BLaER1 treated with 17β-estradiol and CSF1 and Interleukin-3, amounts not matched to agents 10 nM and 100 nM (cell line): ENCODE measurements at regions not wholly inside any gene's neighbourhood (a gene's known extent, or its start where the extent isn't known, plus 50 kb on each side); places are given as distances from the start of the nearest gene placed in this dataset.

Experiments
- H3K27ac ChIP-seq, 11 experiments: shearing (Covaris generic); formaldehyde crosslinking; 2 replicates each; pipeline ENCODE4 v1.8.1; 2022
- H3K27me3 ChIP-seq, 11 experiments: shearing (Covaris generic); formaldehyde crosslinking; 2 replicates each; pipeline ENCODE4 v1.8.1; 2022
- H3K36me3 ChIP-seq, 11 experiments: shearing (Covaris generic); formaldehyde crosslinking; 2 replicates each; pipeline ENCODE4 v1.8.1; 2022
- H3K4me1 ChIP-seq, 10 experiments: shearing (Covaris generic); formaldehyde crosslinking; 2 replicates each; pipeline ENCODE4 v1.8.1; 2022
- H3K4me2 ChIP-seq, 11 experiments: shearing (Covaris generic); formaldehyde crosslinking; 2 replicates each; pipeline ENCODE4 v1.8.1; 2022
- H3K4me3 ChIP-seq, 10 experiments: shearing (Covaris generic); formaldehyde crosslinking; 2 replicates each; pipeline ENCODE4 v1.8.1; 2022
- H3K9ac ChIP-seq, 11 experiments: shearing (Covaris generic); formaldehyde crosslinking; 2 replicates each; pipeline ENCODE4 v1.8.1; 2022
- H3K9me3 ChIP-seq, 11 experiments: shearing (Covaris generic); formaldehyde crosslinking; replicated peaks in 1 of 11; 2 replicates each; pipeline ENCODE4 v1.8.1; 2022
- H4K20me1 ChIP-seq, 11 experiments: shearing (Covaris generic); formaldehyde crosslinking; 2 replicates each; pipeline ENCODE4 v1.8.1; 2022
- Cebpa-rat ChIP-seq, 11 experiments: shearing (Covaris generic); IDR thresholded peaks; 2 replicates each; pipeline ENCODE4 v1.8.1; 2022

DNA sequence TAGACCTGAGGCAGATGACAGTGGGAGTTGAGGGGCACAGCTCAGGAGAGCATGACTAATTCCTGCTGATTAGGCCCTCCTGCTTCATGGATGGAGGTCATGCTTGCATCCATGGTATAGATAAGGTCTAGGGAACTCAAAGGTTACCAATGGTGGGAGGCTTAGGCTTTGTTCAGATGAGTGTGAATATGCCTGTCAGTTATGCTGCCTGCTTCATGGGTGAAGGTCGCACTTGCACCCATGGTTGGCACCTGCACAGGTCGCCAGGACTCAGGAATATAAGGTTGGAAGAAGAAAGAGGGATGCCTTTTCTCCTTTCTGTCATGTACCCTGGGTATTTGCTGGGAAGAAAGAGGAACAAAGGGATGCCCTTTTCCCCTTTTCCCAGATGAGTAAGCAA, 53.4 kb upstream of the GJB6 start:
- Histone ChIP-seq H3K9me3 (peaks cover 54 to 79% (median 64%) of the 10 kb centered on the region in 11 experiments), H3K4me2 (no peak overlapping the region), H3K9ac (no peak overlapping the region), H3K27ac (no peak overlapping the region), H3K4me1 (no peaks in the 10 kb centered on the region), H3K27me3 (no peaks in the 10 kb centered on the region), H3K4me3 (no peak overlapping the region; a peak in 1 of 20 replicates), H4K20me1 (no peaks in the 10 kb centered on the region), H3K36me3 (peaks cover 0 to 12% (median 0%) of the 10 kb centered on the region in 11 experiments; a peak in 5 of 22 replicates)
- no peak for TF ChIP-seq Cebpa-rat (IDR thresholded peaks at IDR 0.05)
